ENCODE measurements at regions not wholly inside any gene's neighbourhood (a gene's known extent, or its start where the extent isn't known, plus 50 kb on each side); places are given as distances from the start of the nearest gene placed in this dataset.

- H3K9ac ChIP-seq (ENCODE audit: low read length) = no peak overlapping the region
- no peak overlapping the region for H2AFZ ChIP-seq (ENCODE audit: low read depth, low read length, severe bottlenecking)
- TF ChIP-seq CTCF (IDR thresholded peaks at IDR 0.05; ENCODE audit: insufficient read depth, low read length, poor library complexity, severe bottlenecking) = no peak
- no peak for TF ChIP-seq EZH2phosphoT487 (conservative IDR thresholded peaks at IDR 0.05; ENCODE audit: low read length)
- no peaks in the 10 kb centered on the region for H3K36me3 ChIP-seq (ENCODE audit: low read length)
- H3F3A ChIP-seq (ENCODE audit: insufficient read depth) = no peaks in the 10 kb centered on the region
- no peaks in the 10 kb centered on the region for H3K9me2 ChIP-seq (replicated peaks; ENCODE audit: insufficient read depth, low read length)
- no peaks in the 10 kb centered on the region for H3K9me3 ChIP-seq (ENCODE audit: insufficient read depth, low read length)
- H3K4me3 ChIP-seq (ENCODE audit: insufficient read depth, low read length, poor library complexity, severe bottlenecking) = no peak overlapping the region
- no peaks in the 10 kb centered on the region for H3K79me2 ChIP-seq (ENCODE audit: insufficient read depth, low read length)
- H3K27me3 ChIP-seq (ENCODE audit: low read length) = no peaks in the 10 kb centered on the region
- no peak overlapping the region for H3K27ac ChIP-seq (ENCODE audit: low read depth, low read length)
- no peaks in the 10 kb centered on the region for H4K20me1 ChIP-seq (ENCODE audit: low read depth, low read length)
- H3K4me2 ChIP-seq (ENCODE audit: low read depth, low read length, poor library complexity, severe bottlenecking) = no peak overlapping the region
Observed at GRCh38 chr3:194814878-194815357, 129.2 kb downstream of the FAM43A start.

- Histone ChIP-seq H3K27ac (ENCODE audit: low read depth, low read length) (no peak overlapping the region), H3K36me3 (ENCODE audit: low read length) (no peaks in the 10 kb centered on the region), H2AFZ (ENCODE audit: low read depth, low read length, severe bottlenecking) (no peak overlapping the region), H3K4me2 (ENCODE audit: low read depth, low read length, poor library complexity, severe bottlenecking) (no peak overlapping the region), H3F3A (ENCODE audit: insufficient read depth) (no peaks in the 10 kb centered on the region), H3K9ac (ENCODE audit: low read length) (no peak overlapping the region), H3K79me2 (ENCODE audit: insufficient read depth, low read length) (no peaks in the 10 kb centered on the region), H3K4me3 (ENCODE audit: insufficient read depth, low read length, poor library complexity, severe bottlenecking) (no peak overlapping the region), H3K27me3 (ENCODE audit: low read length) (no peaks in the 10 kb centered on the region), H3K9me2 (replicated peaks; ENCODE audit: insufficient read depth, low read length) (no peaks in the 10 kb centered on the region), H3K9me3 (ENCODE audit: insufficient read depth, low read length) (no peaks in the 10 kb centered on the region), H4K20me1 (ENCODE audit: low read depth, low read length) (no peaks in the 10 kb centered on the region)
- TF ChIP-seq CTCF (IDR thresholded peaks at IDR 0.05; ENCODE audit: insufficient read depth, low read length, poor library complexity, severe bottlenecking) (no peak), EZH2phosphoT487 (conservative IDR thresholded peaks at IDR 0.05; ENCODE audit: low read length) (no peak)
Observed at GRCh38 chr3:194816748-194817591, 131.3 kb downstream of the FAM43A start.

- Histone ChIP-seq H3F3A (ENCODE audit: insufficient read depth) (no peaks in the 10 kb centered on the region), H3K36me3 (ENCODE audit: low read length) (no peaks in the 10 kb centered on the region), H3K9me2 (replicated peaks; ENCODE audit: insufficient read depth, low read length) (no peaks in the 10 kb centered on the region), H4K20me1 (ENCODE audit: low read depth, low read length) (no peaks in the 10 kb centered on the region), H3K9ac (ENCODE audit: low read length) (no peak overlapping the region), H3K4me2 (ENCODE audit: low read depth, low read length, poor library complexity, severe bottlenecking) (no peak overlapping the region), H3K4me3 (ENCODE audit: insufficient read depth, low read length, poor library complexity, severe bottlenecking) (no peak overlapping the region), H3K27me3 (ENCODE audit: low read length) (no peaks in the 10 kb centered on the region), H3K79me2 (ENCODE audit: insufficient read depth, low read length) (no peaks in the 10 kb centered on the region), H3K9me3 (ENCODE audit: insufficient read depth, low read length) (no peaks in the 10 kb centered on the region), H2AFZ (ENCODE audit: low read depth, low read length, severe bottlenecking) (no peak overlapping the region), H3K27ac (ENCODE audit: low read depth, low read length) (no peak overlapping the region)
- TF ChIP-seq EZH2phosphoT487 (conservative IDR thresholded peaks at IDR 0.05; ENCODE audit: low read length) = no peak
- TF ChIP-seq CTCF (IDR thresholded peaks at IDR 0.05; ENCODE audit: insufficient read depth, low read length, poor library complexity, severe bottlenecking) = no peak
Observed at GRCh38 chr3:194817592-194817930, 131.9 kb downstream of the FAM43A start.

Data from SU-DHL-6 (cell line).